Naive thymus-derived CD4-positive, alpha-beta T cell (primary cell): ENCODE measurements at regions not wholly inside any gene's neighbourhood (a gene's known extent, or its start where the extent isn't known, plus 50 kb on each side); places are given as distances from the start of the nearest gene placed in this dataset.

Source experiments
- ATAC-seq: fragments of 150-1000 bp; cut with Tn5 transposase; 2 replicates; pipeline ENCODE4 v1.10.0; 2021; ENCODE audit warnings: mild to moderate bottlenecking, moderate library complexity
- CTCF ChIA-PET: fragments of 350-600 bp; sonication (Branson Sonifier 250); formaldehyde crosslinking; loops from one replicate; lab custom pipeline; 2021; ENCODE audit warnings: antibody characterized with exemption; lab: Charles Lee
- POLR2A ChIA-PET: fragments of 350-600 bp; sonication (Branson Sonifier 250); formaldehyde crosslinking; loops from one replicate; lab custom pipeline; 2021; ENCODE audit warnings: antibody characterized with exemption, inconsistent platforms; lab: Charles Lee
- DNase-seq, 9 donors: peaks; one replicate each; pipeline versions ENCODE4 v3.0.0 to v3.0.0-alpha.2; 2020 to 2022; ENCODE audit warnings: mixed read lengths in 1 of 9
- H3K27ac ChIP-seq: one replicate; pipeline ENCODE4 v1.7.0; 2013; ENCODE audit warnings: mild to moderate bottlenecking, low read depth, low read length, moderate library complexity
- H3K27me3 ChIP-seq, 2 donors: one replicate each; pipeline ENCODE4 v1.7.0; 2013; ENCODE audit warnings: low read length in 2 of 2, mild to moderate bottlenecking in 2 of 2, moderate library complexity in 2 of 2; ENCODE audit not compliant: control insufficient read depth in 2 of 2, insufficient read depth in 2 of 2
- H3K36me3 ChIP-seq, 3 experiments: 1 replicate in 2 of 3; 2 replicates in 1 of 3; pipeline ENCODE4 v1.7.0; 2013; ENCODE audit warnings: low read length in 3 of 3, mild to moderate bottlenecking in 3 of 3, moderate library complexity in 1 of 3; ENCODE audit not compliant: insufficient read depth in 3 of 3, control insufficient read depth in 2 of 3
- H3K4me1 ChIP-seq, 2 donors: one replicate each; pipeline ENCODE4 v1.7.0; 2013; ENCODE audit warnings: low read length in 2 of 2, mild to moderate bottlenecking in 2 of 2, moderate library complexity in 1 of 2; ENCODE audit not compliant: control insufficient read depth in 2 of 2, insufficient read depth in 2 of 2
- H3K4me3 ChIP-seq: 2 replicates; pipeline ENCODE4 v1.7.0; 2013; ENCODE audit warnings: mild to moderate bottlenecking, low read length
- H3K9me3 ChIP-seq, 3 experiments: 1 replicate in 2 of 3; 2 replicates in 1 of 3; pipeline ENCODE4 v1.7.0; 2013; ENCODE audit warnings: low read length in 3 of 3; ENCODE audit not compliant: control insufficient read depth in 2 of 3
- H3K27ac Mint-ChIP-seq, 9 donors: one replicate each; pipeline ENCODE4 v1.8.0; 2020 to 2022; ENCODE audit warnings: mixed read lengths in 9 of 9, mild to moderate bottlenecking in 8 of 9, moderate library complexity in 5 of 9, inconsistent platforms in 2 of 9
- H3K27me3 Mint-ChIP-seq, 5 donors: one replicate each; pipeline ENCODE4 v1.8.0; 2021 to 2022; ENCODE audit warnings: mixed read lengths in 5 of 5, mild to moderate bottlenecking in 1 of 5
- H3K36me3 Mint-ChIP-seq, 5 donors: one replicate each; pipeline ENCODE4 v1.8.0; 2020 to 2022; ENCODE audit warnings: mixed read lengths in 5 of 5, mild to moderate bottlenecking in 3 of 5, inconsistent platforms in 1 of 5
- H3K4me1 Mint-ChIP-seq, 7 donors: one replicate each; pipeline ENCODE4 v1.8.0; 2020 to 2022; ENCODE audit warnings: mixed read lengths in 7 of 7, mild to moderate bottlenecking in 3 of 7, inconsistent platforms in 1 of 7
- H3K4me3 Mint-ChIP-seq, 10 donors: one replicate each; pipeline ENCODE4 v1.8.0; 2020 to 2022; ENCODE audit warnings: mild to moderate bottlenecking in 10 of 10, mixed read lengths in 10 of 10, moderate library complexity in 6 of 10, inconsistent platforms in 2 of 10
- H3K9me3 Mint-ChIP-seq, 11 donors: one replicate each; pipeline ENCODE4 v1.8.0; 2020 to 2022; ENCODE audit warnings: mixed read lengths in 11 of 11, mild to moderate bottlenecking in 4 of 11, inconsistent platforms in 1 of 11, moderate library complexity in 1 of 11
- intact Hi-C, 2 donors: fragments of 100-400 bp; cut with micrococcal nuclease; formaldehyde crosslinking; loops; one replicate each; pipeline ENCODE4 v1.15.1; 2023

- intact Hi-C loops: no loop called here
- no peak overlapping the region for H3K4me3 Mint-ChIP-seq
- no peaks in the 10 kb centered on the region for H3K9me3 Mint-ChIP-seq
- H3K27me3 ChIP-seq: no peaks in the 10 kb centered on the region
- H3K4me1 ChIP-seq: no peaks in the 10 kb centered on the region
- no peak for DNase-seq
- ChIA-PET POLR2A (no interaction called here), CTCF (no interaction called here)
- no peak overlapping the region for H3K27ac Mint-ChIP-seq
- ATAC-seq: peak; percentile 58
- H3K36me3 Mint-ChIP-seq: no peaks in the 10 kb centered on the region
- H3K36me3 ChIP-seq: no peaks in the 10 kb centered on the region
- H3K27me3 Mint-ChIP-seq: peaks cover 0 to 7% (median 4%) of the 10 kb centered on the region in 5 donors
- no peaks in the 10 kb centered on the region for H3K9me3 ChIP-seq
- H3K4me1 Mint-ChIP-seq: peaks cover 0 to 7% (median 3%) of the 10 kb centered on the region in 7 donors
- H3K4me3 ChIP-seq: no peak overlapping the region
- no peak overlapping the region for H3K27ac ChIP-seq
These were observed 89.1 kb upstream of the KLF7 start for GRCh38 chr2:207254591-207255464.

GRCh38 chr2:207255565-207256470 lies 90.1 kb upstream of the KLF7 start:
- no peak overlapping the region for H3K27ac Mint-ChIP-seq
- POLR2A ChIA-PET: no interaction called here

GRCh38 chr2:207256476-207257207 lies 90.9 kb upstream of the KLF7 start:
- H3K36me3 Mint-ChIP-seq: peaks cover 0 to 1% (median 0%) of the 10 kb centered on the region in 5 donors
- no peak for DNase-seq
- no peaks in the 10 kb centered on the region for H3K4me1 ChIP-seq
- H3K27me3 ChIP-seq: no peaks in the 10 kb centered on the region
- no peak overlapping the region for H3K4me3 Mint-ChIP-seq
- no peaks in the 10 kb centered on the region for H3K9me3 Mint-ChIP-seq
- peak overlapping the region in 1 of 9 donors; percentile 59 for H3K27ac Mint-ChIP-seq
- no peak for ATAC-seq
- CTCF ChIA-PET: no interaction called here
- no peaks in the 10 kb centered on the region for H3K36me3 ChIP-seq
- no peak overlapping the region for H3K4me3 ChIP-seq
- no peaks in the 10 kb centered on the region for H3K9me3 ChIP-seq
- no peak overlapping the region for H3K27ac ChIP-seq
- intact Hi-C loops: no loop called here
- H3K4me1 Mint-ChIP-seq: peaks cover 0 to 4% (median 0%) of the 10 kb centered on the region in 7 donors
- POLR2A ChIA-PET: no interaction called here
- H3K27me3 Mint-ChIP-seq: peaks cover 0 to 7% (median 4%) of the 10 kb centered on the region in 5 donors

More at GRCh38 chr2:207255565-207256470, 90.1 kb upstream of the KLF7 start:
- DNase-seq (no peak), ATAC-seq (no peak)
- Histone ChIP-seq H3K4me1 (no peaks in the 10 kb centered on the region), H3K9me3 (no peaks in the 10 kb centered on the region), H3K36me3 (no peaks in the 10 kb centered on the region), H3K27me3 (no peaks in the 10 kb centered on the region), H3K27ac (no peak overlapping the region), H3K4me3 (no peak overlapping the region)
- H3K27me3 Mint-ChIP-seq: peaks cover 0 to 7% (median 4%) of the 10 kb centered on the region in 5 donors
- H3K36me3 Mint-ChIP-seq: no peaks in the 10 kb centered on the region
- no peak overlapping the region for H3K4me3 Mint-ChIP-seq
- intact Hi-C loops: no loop called here
- no peaks in the 10 kb centered on the region for H3K9me3 Mint-ChIP-seq
- H3K4me1 Mint-ChIP-seq: peaks cover 0 to 6% (median 0%) of the 10 kb centered on the region in 7 donors
- CTCF ChIA-PET: no interaction called here

- H3K36me3 ChIP-seq: no peaks in the 10 kb centered on the region
- Mint-ChIP-seq H3K27ac (peak overlapping the region in 1 of 9 donors; percentile 14), H3K36me3 (peaks cover 0 to 1% (median 0%) of the 10 kb centered on the region in 5 donors), H3K9me3 (no peaks in the 10 kb centered on the region), H3K4me1 (peaks cover 0 to 2% (median 0%) of the 10 kb centered on the region in 7 donors), H3K27me3 (peaks cover 0 to 11% (median 4%) of the 10 kb centered on the region in 5 donors), H3K4me3 (no peak overlapping the region)
- ChIA-PET CTCF (no interaction called here), POLR2A (no interaction called here)
- H3K4me1 ChIP-seq: no peaks in the 10 kb centered on the region
- intact Hi-C loops: no loop called here
- H3K27me3 ChIP-seq: no peaks in the 10 kb centered on the region
- no peak overlapping the region for H3K27ac ChIP-seq
- ATAC-seq (no peak), DNase-seq (no peak)
- no peak overlapping the region for H3K4me3 ChIP-seq
- H3K9me3 ChIP-seq: no peaks in the 10 kb centered on the region
These were observed 91.8 kb upstream of the KLF7 start for GRCh38 chr2:207257251-207258250.

- DNase-seq: no peak
- ChIA-PET CTCF (interaction anchor here (1.2 kb wide), 1 partner anchor 212 kb away, joined by 3 read pairs; no protein-coding TSS in a partner anchor), POLR2A (interaction anchor here (1.3 kb wide), 1 partner anchor 21 kb away, joined by 3 read pairs; no protein-coding TSS in a partner anchor)
- peaks cover 0 to 1% (median 0%) of the 10 kb centered on the region in 5 donors for H3K36me3 Mint-ChIP-seq
- peaks cover 0 to 2% (median 0%) of the 10 kb centered on the region in 7 donors for H3K4me1 Mint-ChIP-seq
- H3K27me3 Mint-ChIP-seq: peaks cover 0 to 9% (median 4%) of the 10 kb centered on the region in 5 donors
- Histone ChIP-seq H3K4me3 (no peak overlapping the region), H3K27me3 (no peaks in the 10 kb centered on the region), H3K27ac (no peak overlapping the region), H3K36me3 (no peaks in the 10 kb centered on the region), H3K9me3 (no peaks in the 10 kb centered on the region), H3K4me1 (no peaks in the 10 kb centered on the region)
- peaks cover 0 to 2% (median 0%) of the 10 kb centered on the region in 11 donors for H3K9me3 Mint-ChIP-seq
- peak overlapping the region in 1 of 9 donors; percentile 16 for H3K27ac Mint-ChIP-seq
- ATAC-seq: no peak
- no peak overlapping the region for H3K4me3 Mint-ChIP-seq
- intact Hi-C loops: no loop called here
These were observed 92.7 kb upstream of the KLF7 start for GRCh38 chr2:207258263-207258991.
